Suprapubic skin (tissue), 4 donors: ENCODE measurements at regions not wholly inside any gene's neighbourhood (a gene's known extent, or its start where the extent isn't known, plus 50 kb on each side); places are given as distances from the start of the nearest gene placed in this dataset.
"Not testable (repeated sequence)": the region's sequence is repeated elsewhere in the genome, so short reads cannot be mapped to it uniquely, and the experiment has no call there.

Experiments
- DNase-seq, 2 donors: peaks; one replicate each; pipeline ENCODE4 v3.0.0-alpha.2; 2019; ENCODE audit warnings: low spot score in 2 of 2
- H3K27ac ChIP-seq: fragments of 200-600 bp; sonication (generic); one replicate; pipeline ENCODE4 v1.5.1; 2019
- H3K27me3 ChIP-seq: fragments of 200-600 bp; sonication (generic); one replicate; pipeline ENCODE4 v1.5.1; 2019
- H3K36me3 ChIP-seq: fragments of 200-600 bp; sonication (generic); one replicate; pipeline ENCODE4 v1.5.1; 2019
- H3K4me1 ChIP-seq: fragments of 200-600 bp; sonication (generic); one replicate; pipeline ENCODE4 v1.5.1; 2019
- H3K4me3 ChIP-seq: fragments of 200-600 bp; sonication (generic); one replicate; pipeline ENCODE4 v1.5.1; 2019; ENCODE audit warnings: mild to moderate bottlenecking
- H3K9me3 ChIP-seq: fragments of 200-600 bp; sonication (generic); one replicate; pipeline ENCODE4 v1.5.1; 2019
- EP300 ChIP-seq: sonication (generic); formaldehyde crosslinking; IDR thresholded peaks from one replicate; pipeline ENCODE4 v1.6.1; 2017; ENCODE audit warnings: antibody characterized with exemption
- POLR2A ChIP-seq, 2 donors: fragments of 450-650 bp; IDR thresholded peaks; one replicate each; pipeline ENCODE4 v1.6.1; 2017; ENCODE audit warnings: antibody characterized with exemption in 2 of 2, mild to moderate bottlenecking in 2 of 2, moderate library complexity in 2 of 2
- POLR2AphosphoS5 ChIP-seq, 3 donors: sonication (generic); formaldehyde crosslinking; IDR thresholded peaks; one replicate each; pipeline ENCODE4 v1.6.1; 2017; ENCODE audit warnings: antibody characterized with exemption in 3 of 3
- WGBS: methylation state at CpG from one replicate; pipeline ENCODE4 v1.1.5; 2018; 5-methylcytosine and 5-hydroxymethylcytosine counted together
- TF ChIP-seq, protein P1 (sequence below), 2 donors: fragments of 200-600 bp in 1 of 2; fragments of 450-650 bp in 1 of 2; sonication (generic) in 1 of 2; IDR thresholded peaks; one replicate each; pipeline ENCODE4 v1.5.1; 2016 to 2019; ENCODE audit warnings: antibody characterized with exemption in 2 of 2, mild to moderate bottlenecking in 1 of 2, moderate library complexity in 1 of 2

DNA sequence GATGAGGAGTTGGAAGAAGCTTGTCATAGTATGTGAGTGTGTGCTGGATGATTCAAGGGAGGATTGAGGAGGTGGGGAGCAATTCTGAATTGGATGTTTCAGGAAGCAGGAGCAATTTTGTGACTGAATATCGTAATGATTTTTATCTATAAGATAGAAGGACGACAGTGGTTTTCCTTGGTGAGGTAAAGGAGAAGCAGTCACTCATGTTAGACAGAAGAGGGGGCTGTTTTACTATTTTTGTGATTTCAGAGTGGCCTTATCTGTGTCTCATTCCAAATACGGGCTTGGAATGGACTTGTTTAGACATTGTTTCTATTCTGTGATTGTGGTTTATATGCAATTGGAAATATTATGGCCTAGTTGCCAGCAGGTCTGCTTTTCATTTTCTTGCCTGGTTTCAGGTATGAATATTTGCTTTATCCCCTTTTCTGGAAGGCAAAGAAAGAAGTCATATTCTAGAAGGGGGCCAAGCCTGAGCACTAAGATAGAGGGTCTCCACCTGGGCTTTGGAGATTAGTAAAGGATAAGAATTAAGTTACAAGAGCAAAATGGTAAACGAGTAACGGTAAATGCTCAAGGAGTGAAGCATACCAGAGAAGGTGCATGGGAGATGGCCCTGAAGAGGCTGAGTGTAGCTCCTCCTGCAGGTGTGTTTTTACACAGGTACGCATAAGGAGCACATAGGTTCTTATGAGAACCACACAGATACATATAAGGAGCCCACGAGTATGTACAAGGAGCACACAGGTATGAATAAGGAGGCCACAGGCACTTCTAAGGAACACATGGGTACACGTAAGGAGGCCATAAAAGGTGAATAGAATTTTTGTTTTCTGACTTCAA is 124.6 kb upstream of the KCNAB1 start:
- Histone ChIP-seq H3K27ac (no peak overlapping the region), H3K36me3 (no peaks in the 10 kb centered on the region), H3K27me3 (no peaks in the 10 kb centered on the region), H3K9me3 (no peaks in the 10 kb centered on the region), H3K4me1 (no peaks in the 10 kb centered on the region), H3K4me3 (no peak overlapping the region)
- DNase-seq, result no peak
- no peak for TF ChIP-seq EP300
- no peak for TF ChIP-seq POLR2AphosphoS5 (IDR thresholded peaks at IDR 0.05)
- TF ChIP-seq, protein P1, sequence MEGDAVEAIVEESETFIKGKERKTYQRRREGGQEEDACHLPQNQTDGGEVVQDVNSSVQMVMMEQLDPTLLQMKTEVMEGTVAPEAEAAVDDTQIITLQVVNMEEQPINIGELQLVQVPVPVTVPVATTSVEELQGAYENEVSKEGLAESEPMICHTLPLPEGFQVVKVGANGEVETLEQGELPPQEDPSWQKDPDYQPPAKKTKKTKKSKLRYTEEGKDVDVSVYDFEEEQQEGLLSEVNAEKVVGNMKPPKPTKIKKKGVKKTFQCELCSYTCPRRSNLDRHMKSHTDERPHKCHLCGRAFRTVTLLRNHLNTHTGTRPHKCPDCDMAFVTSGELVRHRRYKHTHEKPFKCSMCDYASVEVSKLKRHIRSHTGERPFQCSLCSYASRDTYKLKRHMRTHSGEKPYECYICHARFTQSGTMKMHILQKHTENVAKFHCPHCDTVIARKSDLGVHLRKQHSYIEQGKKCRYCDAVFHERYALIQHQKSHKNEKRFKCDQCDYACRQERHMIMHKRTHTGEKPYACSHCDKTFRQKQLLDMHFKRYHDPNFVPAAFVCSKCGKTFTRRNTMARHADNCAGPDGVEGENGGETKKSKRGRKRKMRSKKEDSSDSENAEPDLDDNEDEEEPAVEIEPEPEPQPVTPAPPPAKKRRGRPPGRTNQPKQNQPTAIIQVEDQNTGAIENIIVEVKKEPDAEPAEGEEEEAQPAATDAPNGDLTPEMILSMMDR (IDR thresholded peaks at IDR 0.05), result peak in 1 of 2 donors; percentile 22
- WGBS, result 53% methylated on average over 8 of the region's 8 CpGs

DNA sequence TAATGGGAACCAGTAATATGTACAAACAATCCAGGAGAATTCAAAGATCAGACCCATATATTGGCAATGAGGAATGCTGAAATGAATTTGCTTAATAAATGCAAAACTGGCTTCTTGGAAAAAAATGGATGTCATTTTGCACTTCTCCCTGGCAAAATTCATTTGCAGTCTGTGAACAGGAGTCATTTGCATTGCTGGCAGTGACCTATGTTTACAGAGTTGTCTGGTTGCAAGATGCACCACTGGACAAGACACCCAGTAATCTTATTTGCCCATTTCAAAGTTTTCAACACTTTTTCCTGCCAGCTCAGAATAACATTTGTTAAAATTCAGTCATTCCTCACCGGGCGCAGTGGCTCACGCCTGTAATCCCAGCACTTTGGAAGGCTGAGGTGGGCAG is 123.5 kb upstream of the KCNAB1 start:
- TF ChIP-seq POLR2AphosphoS5 (IDR thresholded peaks at IDR 0.05) (no peak), POLR2A (IDR thresholded peaks at IDR 0.05) (no peak), EP300 (no peak)
- TF ChIP-seq, protein P1 (IDR thresholded peaks at IDR 0.05), result no peak
- Histone ChIP-seq H3K4me1 (no peaks in the 10 kb centered on the region), H3K27me3 (no peaks in the 10 kb centered on the region), H3K9me3 (no peaks in the 10 kb centered on the region), H3K27ac (no peak overlapping the region), H3K4me3 (no peak overlapping the region), H3K36me3 (no peaks in the 10 kb centered on the region)
- DNase-seq, result no peak
- 98% methylated on average over 3 of the region's 3 CpGs for WGBS

DNA sequence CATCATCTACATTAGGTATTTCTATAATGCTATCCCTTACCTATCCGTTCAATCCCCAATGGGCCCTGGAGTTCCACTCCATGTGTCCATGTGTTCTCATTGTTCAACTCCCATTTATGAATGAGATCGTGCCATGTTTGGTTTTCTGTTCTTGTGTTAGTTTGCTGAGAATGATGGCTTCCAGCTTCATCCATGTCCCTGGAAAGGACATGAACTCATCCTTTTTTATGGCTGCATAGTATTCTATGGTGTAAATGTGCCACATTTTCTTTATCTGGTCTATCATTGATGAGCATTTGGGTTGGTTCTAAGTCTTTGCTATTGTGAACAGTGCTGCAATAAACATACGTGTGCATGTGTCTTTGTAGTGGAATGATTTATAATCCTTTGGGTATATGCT is 122.2 kb upstream of the KCNAB1 start:
- not testable (repeated sequence) for H3K9me3 ChIP-seq, H3K36me3 ChIP-seq, H3K4me1 ChIP-seq, H3K27me3 ChIP-seq, H3K27ac ChIP-seq, DNase-seq, H3K4me3 ChIP-seq
- 92% methylated on average over 3 of the region's 3 CpGs for WGBS

DNA sequence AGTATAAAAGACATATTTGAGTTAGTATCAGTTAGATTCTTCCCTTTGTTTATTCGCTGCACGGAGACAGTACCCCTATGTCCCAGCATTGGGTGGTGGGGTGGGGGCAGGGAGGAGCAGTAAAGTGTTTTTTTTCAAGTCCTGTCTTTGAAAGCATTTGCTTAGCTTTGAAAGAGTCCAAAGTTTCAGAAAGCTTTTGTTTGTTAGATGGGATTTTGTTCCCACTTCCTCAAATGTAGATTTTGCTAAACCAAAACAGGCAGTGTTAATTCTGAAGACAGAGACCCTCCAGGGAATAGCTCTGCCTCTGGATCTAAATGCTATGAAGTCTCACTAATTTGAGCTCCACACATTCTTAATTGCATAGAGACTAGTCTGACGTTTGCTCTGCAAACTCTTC is 114.6 kb upstream of the KCNAB1 start:
- 40% methylated on average over 3 of the region's 3 CpGs for WGBS
- H3K4me3 ChIP-seq, result no peak overlapping the region
- H3K4me1 ChIP-seq, result no peaks in the 10 kb centered on the region
- no peak overlapping the region for H3K27ac ChIP-seq
- TF ChIP-seq POLR2A (IDR thresholded peaks at IDR 0.05), result no peak
- TF ChIP-seq EP300, result no peak
- TF ChIP-seq POLR2AphosphoS5 (IDR thresholded peaks at IDR 0.05), result no peak
- TF ChIP-seq, protein P1 (IDR thresholded peaks at IDR 0.05), result no peak
- DNase-seq, result no peak
- no peaks in the 10 kb centered on the region for H3K36me3 ChIP-seq
- H3K27me3 ChIP-seq, result peaks cover 3% of the 10 kb centered on the region
- no peaks in the 10 kb centered on the region for H3K9me3 ChIP-seq

DNA sequence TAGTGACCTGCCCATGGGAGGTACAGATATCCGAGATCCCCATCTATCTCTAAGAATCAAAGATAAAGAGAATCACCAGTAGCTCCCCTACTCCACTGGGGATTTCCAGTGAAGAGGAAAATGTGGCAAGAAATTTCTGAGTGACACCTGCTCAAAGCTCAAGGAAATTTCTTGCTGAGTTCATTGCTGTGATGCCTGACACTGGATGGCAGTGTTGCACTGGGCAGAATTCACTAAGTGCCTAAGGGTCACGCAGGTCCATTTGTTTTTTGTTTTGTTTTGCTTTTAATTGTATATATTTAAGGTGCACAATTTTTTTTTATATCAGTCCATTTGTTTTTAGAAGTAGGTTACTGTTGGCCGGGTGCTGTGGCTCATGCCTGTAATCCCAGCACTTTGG is 109.5 kb upstream of the KCNAB1 start:
- DNase-seq, result no peak
- Histone ChIP-seq H3K4me3 (no peak overlapping the region), H3K9me3 (no peaks in the 10 kb centered on the region), H3K36me3 (no peaks in the 10 kb centered on the region), H3K27me3 (peaks cover 3% of the 10 kb centered on the region), H3K27ac (no peak overlapping the region), H3K4me1 (no peaks in the 10 kb centered on the region)
- no peak for TF ChIP-seq POLR2A (IDR thresholded peaks at IDR 0.05)
- TF ChIP-seq POLR2AphosphoS5 (IDR thresholded peaks at IDR 0.05), result no peak
- TF ChIP-seq, protein P1 (IDR thresholded peaks at IDR 0.05), result peak in 1 of 2 donors; percentile 12
- WGBS, result 38% methylated on average over 3 of the region's 3 CpGs

DNA sequence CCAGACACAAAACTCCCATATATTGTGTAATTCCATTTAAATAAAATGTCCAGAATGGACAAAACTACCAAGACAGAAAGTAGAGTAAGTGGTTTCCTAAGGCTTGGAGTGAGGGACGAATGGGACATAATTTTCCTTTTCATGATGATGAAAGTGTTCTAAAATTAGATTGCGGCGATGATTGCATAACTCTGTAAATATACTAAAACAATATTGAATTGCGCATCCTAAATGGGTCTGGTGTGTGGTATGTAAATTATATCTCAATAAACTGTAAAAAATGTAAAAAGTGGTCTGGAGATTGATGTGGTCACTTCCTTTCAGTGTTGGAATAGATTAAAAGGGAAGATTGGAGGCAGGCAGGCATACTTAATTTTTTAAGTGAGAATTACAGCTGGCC is 105.9 kb upstream of the KCNAB1 start:
- TF ChIP-seq, protein P1 (IDR thresholded peaks at IDR 0.05), result no peak
- TF ChIP-seq EP300 (no peak), POLR2AphosphoS5 (IDR thresholded peaks at IDR 0.05) (no peak), POLR2A (IDR thresholded peaks at IDR 0.05) (no peak)
- H3K9me3 ChIP-seq, result no peaks in the 10 kb centered on the region
- DNase-seq, result no peak
- H3K27ac ChIP-seq, result no peak overlapping the region
- no peak overlapping the region for H3K4me3 ChIP-seq
- no peaks in the 10 kb centered on the region for H3K27me3 ChIP-seq
- H3K4me1 ChIP-seq, result no peaks in the 10 kb centered on the region
- no peaks in the 10 kb centered on the region for H3K36me3 ChIP-seq
- WGBS, result 55% methylated on average over 4 of the region's 4 CpGs
